Lung (tissue), 11 donors: ENCODE measurements at regions not wholly inside any gene's neighbourhood (a gene's known extent, or its start where the extent isn't known, plus 50 kb on each side); places are given as distances from the start of the nearest gene placed in this dataset.

Experiments
- ATAC-seq: fragments of 200-7000 bp; cut with Tn5 transposase; one replicate; pipeline ENCODE4 v1.9.1; 2020; ENCODE audit warnings: moderate number of reproducible peaks; ENCODE audit not compliant: insufficient read depth, low FRiP score
- DNase-seq, 3 donors: peaks; one replicate each; pipeline ENCODE4 v3.0.0-alpha.2; 2013 to 2017
- H3K27ac ChIP-seq, 2 donors: one replicate each; pipeline ENCODE4 v1.5.1; 2013; ENCODE audit warnings: mild to moderate bottlenecking in 2 of 2, moderate library complexity in 2 of 2, control low read depth in 1 of 2, inconsistent platforms in 1 of 2, low read depth in 1 of 2, low read length in 1 of 2
- H3K27me3 ChIP-seq, 3 donors: one replicate each; pipeline ENCODE4 v1.5.1; 2013; ENCODE audit warnings: low read length in 2 of 3; ENCODE audit not compliant: control insufficient read depth in 3 of 3, insufficient read depth in 3 of 3
- H3K36me3 ChIP-seq, 4 donors: one replicate each; pipeline ENCODE4 v1.5.1; 2013; ENCODE audit warnings: low read length in 4 of 4, mild to moderate bottlenecking in 1 of 4, moderate library complexity in 1 of 4; ENCODE audit not compliant: control insufficient read depth in 4 of 4, insufficient read depth in 4 of 4
- H3K4me1 ChIP-seq, 5 donors: one replicate each; pipeline ENCODE4 v1.5.1; 2013; ENCODE audit warnings: low read length in 5 of 5, mild to moderate bottlenecking in 2 of 5, moderate library complexity in 1 of 5; ENCODE audit not compliant: control insufficient read depth in 5 of 5, insufficient read depth in 5 of 5
- H3K4me3 ChIP-seq: one replicate; pipeline ENCODE4 v1.5.1; 2013; ENCODE audit warnings: mild to moderate bottlenecking, control low read depth, moderate library complexity
- H3K9ac ChIP-seq, 2 donors: one replicate each; pipeline ENCODE4 v1.5.1; 2013; ENCODE audit warnings: low read length in 2 of 2, control low read depth in 1 of 2; ENCODE audit not compliant: insufficient read depth in 1 of 2
- H3K9me3 ChIP-seq, 4 donors: one replicate each; pipeline ENCODE4 v1.5.1; 2013; ENCODE audit warnings: low read length in 3 of 4, mild to moderate bottlenecking in 1 of 4, moderate library complexity in 1 of 4; ENCODE audit not compliant: control insufficient read depth in 4 of 4, insufficient read depth in 3 of 4
- WGBS, 2 donors: extraction: QIAGEN DNeasy Blood & Tissue Kit; methylation state at CpG; one replicate each; pipeline ENCODE4 v1.1.7; 2013; 5-methylcytosine and 5-hydroxymethylcytosine counted together
- TF ChIP-seq, protein P1 (sequence below): IDR thresholded peaks from 2 replicates; pipeline ENCODE4 v1.5.1; 2012; ENCODE audit warnings: mild to moderate bottlenecking; ENCODE audit errors: control extremely low read depth, extremely low read depth
- donor health status: control.
- donor health status: control.
- donor health status: Bipolar disorder and iron deficiency.
- donor health status: healthy.
- donor health status: DM: yes; HTN: yes; CAD: no.

DNA sequence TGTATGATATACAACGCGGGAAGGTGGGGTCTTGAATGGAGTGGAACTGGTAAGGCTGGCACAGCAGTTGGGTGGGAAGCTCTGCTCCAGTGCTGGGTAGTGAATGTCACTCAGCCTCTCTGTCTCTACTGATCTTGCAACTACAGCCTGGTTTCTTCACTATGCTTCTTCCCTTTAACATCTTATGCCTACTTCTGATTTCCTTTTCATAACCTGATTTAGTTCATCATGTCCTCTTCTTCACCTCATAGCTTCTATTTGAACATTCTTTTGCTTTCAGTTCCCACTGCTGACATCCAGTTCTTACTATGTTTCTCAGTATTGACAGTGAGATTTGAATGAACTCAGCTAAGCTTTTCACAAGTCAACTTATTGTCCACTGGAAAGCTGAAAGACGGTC is 286.2 kb downstream of the ARL6IP6 start:
- no peaks in the 10 kb centered on the region for H3K27me3 ChIP-seq
- no peak overlapping the region for H3K9ac ChIP-seq
- H3K4me3 ChIP-seq, result no peak overlapping the region
- TF ChIP-seq, protein P1, sequence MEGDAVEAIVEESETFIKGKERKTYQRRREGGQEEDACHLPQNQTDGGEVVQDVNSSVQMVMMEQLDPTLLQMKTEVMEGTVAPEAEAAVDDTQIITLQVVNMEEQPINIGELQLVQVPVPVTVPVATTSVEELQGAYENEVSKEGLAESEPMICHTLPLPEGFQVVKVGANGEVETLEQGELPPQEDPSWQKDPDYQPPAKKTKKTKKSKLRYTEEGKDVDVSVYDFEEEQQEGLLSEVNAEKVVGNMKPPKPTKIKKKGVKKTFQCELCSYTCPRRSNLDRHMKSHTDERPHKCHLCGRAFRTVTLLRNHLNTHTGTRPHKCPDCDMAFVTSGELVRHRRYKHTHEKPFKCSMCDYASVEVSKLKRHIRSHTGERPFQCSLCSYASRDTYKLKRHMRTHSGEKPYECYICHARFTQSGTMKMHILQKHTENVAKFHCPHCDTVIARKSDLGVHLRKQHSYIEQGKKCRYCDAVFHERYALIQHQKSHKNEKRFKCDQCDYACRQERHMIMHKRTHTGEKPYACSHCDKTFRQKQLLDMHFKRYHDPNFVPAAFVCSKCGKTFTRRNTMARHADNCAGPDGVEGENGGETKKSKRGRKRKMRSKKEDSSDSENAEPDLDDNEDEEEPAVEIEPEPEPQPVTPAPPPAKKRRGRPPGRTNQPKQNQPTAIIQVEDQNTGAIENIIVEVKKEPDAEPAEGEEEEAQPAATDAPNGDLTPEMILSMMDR, result no peak
- H3K9me3 ChIP-seq, result no peaks in the 10 kb centered on the region
- DNase-seq, result no peak
- no peaks in the 10 kb centered on the region for H3K4me1 ChIP-seq
- no peak for ATAC-seq
- WGBS, 2 donors, result 88 to 91% methylated on average over 3 of the region's 3 CpGs
- no peaks in the 10 kb centered on the region for H3K36me3 ChIP-seq
- no peak overlapping the region for H3K27ac ChIP-seq

DNA sequence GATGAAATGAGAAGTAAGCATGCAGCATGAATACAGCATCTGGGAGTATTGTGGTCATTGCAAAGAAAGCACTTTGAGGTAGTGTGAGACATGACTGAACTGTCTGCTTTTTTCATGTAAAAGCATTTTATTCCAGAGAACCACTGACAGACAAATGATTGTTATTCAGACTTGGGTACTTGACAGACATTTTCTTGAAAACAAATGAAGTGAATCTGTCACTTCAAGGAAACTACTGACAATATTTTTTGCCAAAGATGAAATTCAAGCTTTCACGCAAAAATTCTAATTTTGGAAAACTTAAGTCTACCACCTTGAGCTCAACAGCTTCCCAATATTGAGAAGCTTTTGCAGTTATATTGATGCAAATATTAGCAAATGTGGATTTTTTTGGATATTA is 255.7 kb downstream of the ARL6IP6 start:
- Histone ChIP-seq H3K9me3 (peaks cover 0 to 1% (median 0%) of the 10 kb centered on the region in 4 donors), H3K4me3 (no peak overlapping the region), H3K36me3 (no peaks in the 10 kb centered on the region), H3K9ac (no peak overlapping the region), H3K27me3 (no peaks in the 10 kb centered on the region), H3K27ac (no peak overlapping the region), H3K4me1 (no peaks in the 10 kb centered on the region)
- TF ChIP-seq, protein P1, result no peak
- DNase-seq (no peak), ATAC-seq (no peak)
- 0% methylated on average over 1 of the region's 1 CpG for WGBS, 2 donors

DNA sequence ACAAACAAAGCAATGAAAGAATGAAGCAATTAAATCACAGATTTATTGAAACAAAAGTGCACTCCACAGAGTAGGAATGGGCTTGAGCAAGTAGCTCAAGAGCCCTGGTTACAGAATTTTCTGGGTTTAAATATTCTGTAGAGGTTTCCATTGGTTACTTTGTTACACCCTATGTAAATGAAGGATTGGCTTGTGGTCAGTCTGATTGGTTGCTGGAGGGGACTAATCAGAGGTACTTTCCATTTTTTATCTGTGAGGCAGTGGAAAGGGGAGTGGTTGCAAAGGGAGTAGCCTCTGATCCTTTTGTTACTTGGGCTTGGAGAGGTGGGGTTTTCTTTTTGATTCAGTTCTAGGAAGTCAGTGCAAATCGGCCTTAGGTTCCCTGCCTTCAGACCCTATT is 253.3 kb downstream of the ARL6IP6 start:
- Histone ChIP-seq H3K9ac (no peak overlapping the region), H3K4me1 (no peaks in the 10 kb centered on the region), H3K9me3 (peaks cover 0 to 5% (median under 1%) of the 10 kb centered on the region in 4 donors), H3K27me3 (no peaks in the 10 kb centered on the region), H3K27ac (no peak overlapping the region), H3K4me3 (no peak overlapping the region), H3K36me3 (no peaks in the 10 kb centered on the region)
- DNase-seq (no peak), ATAC-seq (no peak)
- 86% methylated on average over 1 of the region's 1 CpG for WGBS, 2 donors
- TF ChIP-seq, protein P1, result no peak

DNA sequence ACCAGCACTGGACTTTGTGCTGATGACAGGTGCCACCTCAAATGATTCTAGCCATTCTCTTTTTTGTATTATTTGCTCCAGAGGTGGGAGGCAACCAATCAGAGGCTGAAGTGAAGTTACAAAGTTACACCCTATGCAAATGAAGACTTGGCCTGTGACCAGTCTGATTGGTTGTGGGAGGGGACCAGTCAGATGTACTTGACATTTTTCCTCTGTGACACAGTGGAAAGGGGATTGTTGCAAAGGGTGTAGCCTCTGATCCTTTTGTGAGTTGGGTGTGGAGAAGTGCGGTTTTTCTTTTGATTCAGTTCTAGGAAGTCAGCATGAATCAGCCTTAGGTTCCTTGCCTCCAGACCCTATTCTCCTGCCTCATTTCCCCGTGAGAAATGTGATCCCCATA is 244.0 kb downstream of the ARL6IP6 start:
- Histone ChIP-seq H3K27ac (no peak overlapping the region), H3K4me1 (no peaks in the 10 kb centered on the region), H3K9me3 (peaks cover 0 to 5% (median under 1%) of the 10 kb centered on the region in 4 donors), H3K36me3 (no peaks in the 10 kb centered on the region), H3K9ac (no peak overlapping the region), H3K27me3 (no peaks in the 10 kb centered on the region), H3K4me3 (no peak overlapping the region)
- TF ChIP-seq, protein P1, result no peak
- DNase-seq (no peak), ATAC-seq (no peak)
- WGBS, 2 donors, result 67 to 80% methylated on average over 2 of the region's 2 CpGs
